Astrocyte (in vitro differentiated cells and primary cell): ENCODE measurements at regions not wholly inside any gene's neighbourhood (a gene's known extent, or its start where the extent isn't known, plus 50 kb on each side); places are given as distances from the start of the nearest gene placed in this dataset.

Experiments
- DNase-seq: peaks from one replicate; pipeline ENCODE4 v3.0.0-alpha.2; 2010; ENCODE audit warnings: low read depth
- FAIRE-seq: peaks from 2 replicates; lab custom pipeline; 2011; peaks lifted over from hg19 to GRCh38; lab: Jason Lieb, UNC
- H2AFZ ChIP-seq: 2 replicates; pipeline ENCODE4 v1.6.0; 2012; ENCODE audit warnings: low read depth, low read length, inconsistent platforms
- H3K27ac ChIP-seq: 2 replicates; pipeline ENCODE4 v1.5.1; 2011; ENCODE audit warnings: low read depth, low read length, inconsistent platforms
- H3K27me3 ChIP-seq: 2 replicates; pipeline ENCODE4 v1.6.0; 2011; ENCODE audit warnings: low read length, inconsistent platforms; ENCODE audit not compliant: insufficient read depth
- H3K36me3 ChIP-seq: 2 replicates; pipeline ENCODE4 v1.5.1; 2011; ENCODE audit warnings: low read length, inconsistent platforms; ENCODE audit not compliant: insufficient read depth
- H3K4me1 ChIP-seq: 2 replicates; pipeline ENCODE4 v1.5.1; 2011; ENCODE audit warnings: low read length, inconsistent platforms; ENCODE audit not compliant: insufficient read depth
- H3K4me2 ChIP-seq: 2 replicates; pipeline ENCODE4 v1.6.0; 2012; ENCODE audit warnings: low read length, inconsistent platforms
- H3K4me3 ChIP-seq: 2 replicates; pipeline ENCODE4 v1.5.1; 2011; ENCODE audit warnings: low read depth, mild to moderate bottlenecking, low read length, inconsistent platforms; ENCODE audit not compliant: insufficient read depth
- H3K79me2 ChIP-seq: 2 replicates; pipeline ENCODE4 v1.6.0; 2012; ENCODE audit warnings: mild to moderate bottlenecking, low read length, inconsistent platforms; ENCODE audit not compliant: insufficient read depth
- H3K9ac ChIP-seq: 2 replicates; pipeline ENCODE4 v1.6.0; 2012; ENCODE audit warnings: mild to moderate bottlenecking, low read length, inconsistent platforms
- H3K9me3 ChIP-seq: 2 replicates; pipeline ENCODE4 v1.5.1; 2012; ENCODE audit warnings: low read depth, mild to moderate bottlenecking, low read length, inconsistent platforms; ENCODE audit not compliant: insufficient read depth
- H4K20me1 ChIP-seq: 2 replicates; pipeline ENCODE4 v1.6.0; 2012; ENCODE audit warnings: low read length, inconsistent platforms; ENCODE audit not compliant: insufficient read depth
- H3K27ac Mint-ChIP-seq: one replicate; pipeline ENCODE4 v1.8.0; 2021; ENCODE audit warnings: mild to moderate bottlenecking, mixed read lengths; ENCODE audit not compliant: unreplicated experiment
- H3K27me3 Mint-ChIP-seq: one replicate; pipeline ENCODE4 v1.8.0; 2021; ENCODE audit warnings: low read depth, mixed read lengths; ENCODE audit not compliant: unreplicated experiment
- H3K36me3 Mint-ChIP-seq: one replicate; pipeline ENCODE4 v1.8.0; 2021; ENCODE audit warnings: low read depth, mixed read lengths; ENCODE audit not compliant: unreplicated experiment
- H3K4me1 Mint-ChIP-seq: one replicate; pipeline ENCODE4 v1.8.0; 2021; ENCODE audit warnings: low read depth, mixed read lengths; ENCODE audit not compliant: unreplicated experiment
- H3K4me3 Mint-ChIP-seq: one replicate; pipeline ENCODE4 v1.8.0; 2021; ENCODE audit warnings: mild to moderate bottlenecking, moderate library complexity, mixed read lengths; ENCODE audit not compliant: unreplicated experiment
- H3K9me3 Mint-ChIP-seq: one replicate; pipeline ENCODE4 v1.8.0; 2021; ENCODE audit warnings: mild to moderate bottlenecking, mixed read lengths; ENCODE audit not compliant: unreplicated experiment
- CTCF ChIP-seq: IDR thresholded peaks from 2 replicates; pipeline ENCODE4 v1.5.1; 2011; ENCODE audit warnings: low read depth, mild to moderate bottlenecking, inconsistent platforms, low read length, moderate library complexity; ENCODE audit not compliant: insufficient read depth
- EZH2 ChIP-seq: IDR thresholded peaks from 2 replicates; pipeline ENCODE4 v1.6.1; 2012; ENCODE audit warnings: mild to moderate bottlenecking, low read length, inconsistent platforms; ENCODE audit not compliant: insufficient read depth

GRCh38 chr6:155882527-155883333 lies 427.1 kb upstream of the NOX3 start:
- H3K27me3 Mint-ChIP-seq: no peaks in the 10 kb centered on the region
- no peak for TF ChIP-seq CTCF

GRCh38 chr6:155881826-155882526 lies 426.3 kb upstream of the NOX3 start:
- H3K9ac ChIP-seq: no peak overlapping the region
- peaks cover 3% of the 10 kb centered on the region for H3K4me1 ChIP-seq
- H3K36me3 ChIP-seq: no peaks in the 10 kb centered on the region
- no peaks in the 10 kb centered on the region for H3K27me3 Mint-ChIP-seq
- H3K27me3 ChIP-seq: no peaks in the 10 kb centered on the region
- H3K36me3 Mint-ChIP-seq: no peaks in the 10 kb centered on the region
- no peaks in the 10 kb centered on the region for H3K9me3 Mint-ChIP-seq
- TF ChIP-seq CTCF (no peak), EZH2 (no peak)
- no peak for FAIRE-seq
- H3K27ac Mint-ChIP-seq: no peak overlapping the region
- peaks cover 20% of the 10 kb centered on the region for H3K4me1 Mint-ChIP-seq
- H4K20me1 ChIP-seq: no peaks in the 10 kb centered on the region
- DNase-seq: no peak
- H3K4me2 ChIP-seq: no peak overlapping the region
- no peak overlapping the region for H3K4me3 ChIP-seq
- no peaks in the 10 kb centered on the region for H3K79me2 ChIP-seq
- H3K27ac ChIP-seq: no peak overlapping the region
- H3K4me3 Mint-ChIP-seq: no peak overlapping the region
- H2AFZ ChIP-seq: no peak overlapping the region
- no peaks in the 10 kb centered on the region for H3K9me3 ChIP-seq

More at GRCh38 chr6:155882527-155883333, 427.1 kb upstream of the NOX3 start:
- DNase-seq (peak; percentile 31), FAIRE-seq (no peak)
- Histone ChIP-seq H3K9ac (no peak overlapping the region), H3K27me3 (no peaks in the 10 kb centered on the region), H3K9me3 (no peaks in the 10 kb centered on the region), H2AFZ (no peak overlapping the region), H3K79me2 (no peaks in the 10 kb centered on the region), H3K27ac (no peak overlapping the region), H3K36me3 (no peaks in the 10 kb centered on the region), H3K4me1 (peaks cover 3% of the 10 kb centered on the region), H3K4me3 (no peak overlapping the region), H3K4me2 (no peak overlapping the region), H4K20me1 (no peaks in the 10 kb centered on the region)
- Mint-ChIP-seq H3K36me3 (no peaks in the 10 kb centered on the region), H3K4me3 (no peak overlapping the region), H3K4me1 (peaks cover 20% of the 10 kb centered on the region), H3K27ac (no peak overlapping the region), H3K9me3 (no peaks in the 10 kb centered on the region)
